ENCODE measurements at regions not wholly inside any gene's neighbourhood (a gene's known extent, or its start where the extent isn't known, plus 50 kb on each side); places are given as distances from the start of the nearest gene placed in this dataset.

DNA sequence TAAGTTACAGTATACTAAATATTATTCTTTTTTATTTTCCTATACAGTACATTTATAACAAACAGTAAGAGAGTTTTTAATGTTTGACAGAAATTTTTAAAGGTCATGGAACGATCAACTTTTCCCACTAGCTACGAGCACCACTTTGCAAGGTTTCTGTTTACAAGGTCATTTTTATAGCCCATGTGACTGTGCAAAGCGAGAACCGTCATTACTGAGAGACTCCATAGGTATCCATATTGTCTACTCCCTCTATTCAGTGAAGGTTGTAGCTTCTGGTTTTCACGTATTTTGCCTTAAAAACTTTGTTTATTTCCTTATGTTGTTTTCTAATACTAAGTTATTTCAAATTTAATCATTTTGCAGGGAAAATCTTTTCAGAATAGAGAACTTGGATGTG is 186.3 kb upstream of the RGMB start:
- no peak for DNase-seq
- Mint-ChIP-seq H3K36me3 (ENCODE audit: insufficient read depth, unreplicated experiment) (no peaks in the 10 kb centered on the region), H3K4me1 (ENCODE audit: low read depth, unreplicated experiment) (no peaks in the 10 kb centered on the region), H3K27me3 (ENCODE audit: insufficient read depth, unreplicated experiment) (no peaks in the 10 kb centered on the region), H3K9me3 (ENCODE audit: unreplicated experiment) (no peaks in the 10 kb centered on the region), H3K27ac (ENCODE audit: unreplicated experiment) (no peak overlapping the region), H3K4me3 (ENCODE audit: unreplicated experiment) (no peak overlapping the region)
- ChIA-PET POLR2A (no interaction called here), CTCF (no interaction called here)
- Histone ChIP-seq H3K4me1 (no peaks in the 10 kb centered on the region), H3K36me3 (ENCODE audit: control insufficient read depth, insufficient read depth, low read length) (no peaks in the 10 kb centered on the region), H3K4me3 (ENCODE audit: low read depth, low read length) (no peak overlapping the region), H3K27me3 (replicated peaks; ENCODE audit: control insufficient read depth, insufficient read depth, low read length) (no peaks in the 10 kb centered on the region), H3K9me3 (no peaks in the 10 kb centered on the region)
- TF ChIP-seq, protein P1, sequence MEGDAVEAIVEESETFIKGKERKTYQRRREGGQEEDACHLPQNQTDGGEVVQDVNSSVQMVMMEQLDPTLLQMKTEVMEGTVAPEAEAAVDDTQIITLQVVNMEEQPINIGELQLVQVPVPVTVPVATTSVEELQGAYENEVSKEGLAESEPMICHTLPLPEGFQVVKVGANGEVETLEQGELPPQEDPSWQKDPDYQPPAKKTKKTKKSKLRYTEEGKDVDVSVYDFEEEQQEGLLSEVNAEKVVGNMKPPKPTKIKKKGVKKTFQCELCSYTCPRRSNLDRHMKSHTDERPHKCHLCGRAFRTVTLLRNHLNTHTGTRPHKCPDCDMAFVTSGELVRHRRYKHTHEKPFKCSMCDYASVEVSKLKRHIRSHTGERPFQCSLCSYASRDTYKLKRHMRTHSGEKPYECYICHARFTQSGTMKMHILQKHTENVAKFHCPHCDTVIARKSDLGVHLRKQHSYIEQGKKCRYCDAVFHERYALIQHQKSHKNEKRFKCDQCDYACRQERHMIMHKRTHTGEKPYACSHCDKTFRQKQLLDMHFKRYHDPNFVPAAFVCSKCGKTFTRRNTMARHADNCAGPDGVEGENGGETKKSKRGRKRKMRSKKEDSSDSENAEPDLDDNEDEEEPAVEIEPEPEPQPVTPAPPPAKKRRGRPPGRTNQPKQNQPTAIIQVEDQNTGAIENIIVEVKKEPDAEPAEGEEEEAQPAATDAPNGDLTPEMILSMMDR (IDR thresholded peaks at IDR 0.05; ENCODE audit: insufficient read depth in 1 of 2, low read depth in 1 of 2, low read length in 1 of 2, severe bottlenecking in 1 of 2, unreplicated experiment in 1 of 2): no peak
- intact Hi-C loops (cut with micrococcal nuclease; ENCODE audit: unreplicated experiment): no loop called here
- no TSS peak for BruUV-seq (replicated peaks)

DNA sequence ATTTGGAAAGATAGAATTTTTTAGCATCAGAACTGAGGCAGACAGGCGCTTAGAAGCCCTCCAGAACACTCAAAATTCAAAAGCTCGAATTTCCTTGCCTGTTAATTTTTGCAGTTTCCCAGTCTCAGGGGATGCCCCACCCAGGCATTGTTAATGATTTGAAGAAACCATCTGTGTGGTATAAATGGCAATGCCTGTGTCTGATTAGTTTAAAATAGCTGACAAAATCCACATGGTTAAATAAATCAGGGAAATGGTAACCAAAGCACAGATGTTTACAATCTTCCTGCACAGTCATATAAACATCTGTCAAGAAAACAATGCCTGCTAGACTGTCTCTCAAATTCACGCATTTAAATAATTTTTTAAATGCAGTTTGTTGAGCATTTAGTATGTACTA is 185.2 kb upstream of the RGMB start:
- no peaks in the 10 kb centered on the region for H3K36me3 ChIP-seq (ENCODE audit: control insufficient read depth, insufficient read depth, low read length)
- intact Hi-C loops (cut with micrococcal nuclease; ENCODE audit: unreplicated experiment): no loop called here
- H3K9me3 Mint-ChIP-seq (ENCODE audit: unreplicated experiment): no peaks in the 10 kb centered on the region
- H3K4me1 ChIP-seq: no peaks in the 10 kb centered on the region
- no peak overlapping the region for H3K4me3 ChIP-seq (ENCODE audit: low read depth, low read length)
- no peaks in the 10 kb centered on the region for H3K4me1 Mint-ChIP-seq (ENCODE audit: low read depth, unreplicated experiment)
- no peaks in the 10 kb centered on the region for H3K36me3 Mint-ChIP-seq (ENCODE audit: insufficient read depth, unreplicated experiment)
- no TSS peak for BruUV-seq (replicated peaks)
- no peaks in the 10 kb centered on the region for H3K9me3 ChIP-seq
- no peaks in the 10 kb centered on the region for H3K27me3 Mint-ChIP-seq (ENCODE audit: insufficient read depth, unreplicated experiment)
- no peak for DNase-seq
- ChIA-PET CTCF (no interaction called here), POLR2A (no interaction called here)
- H3K27ac Mint-ChIP-seq (ENCODE audit: unreplicated experiment): no peak overlapping the region
- TF ChIP-seq, protein P1 (IDR thresholded peaks at IDR 0.05; ENCODE audit: insufficient read depth in 1 of 2, low read depth in 1 of 2, low read length in 1 of 2, severe bottlenecking in 1 of 2, unreplicated experiment in 1 of 2): no peak
- H3K4me3 Mint-ChIP-seq (ENCODE audit: unreplicated experiment): no peak overlapping the region
- no peaks in the 10 kb centered on the region for H3K27me3 ChIP-seq (replicated peaks; ENCODE audit: control insufficient read depth, insufficient read depth, low read length)

DNA sequence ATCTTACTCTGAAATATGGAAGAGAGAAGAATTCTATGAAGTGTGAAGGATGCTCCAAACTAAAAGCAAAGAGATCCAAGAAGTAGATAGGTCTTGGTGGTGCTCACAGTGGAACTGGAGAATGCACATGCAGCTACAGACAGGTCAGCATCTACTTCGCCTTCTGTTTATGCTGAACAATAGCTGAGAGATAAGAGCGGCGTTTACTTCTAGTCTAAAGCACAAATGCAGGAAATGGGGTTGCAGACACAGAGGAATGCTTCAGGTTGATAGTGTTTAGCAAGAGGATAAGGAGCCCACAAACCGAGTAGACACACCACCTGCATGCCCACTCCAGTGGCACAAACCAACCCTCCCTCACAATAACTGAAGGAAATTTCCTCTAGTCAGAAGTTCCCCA is 180.0 kb upstream of the RGMB start:
- Mint-ChIP-seq H3K4me1 (ENCODE audit: low read depth, unreplicated experiment) (no peaks in the 10 kb centered on the region), H3K36me3 (ENCODE audit: insufficient read depth, unreplicated experiment) (no peaks in the 10 kb centered on the region), H3K27me3 (ENCODE audit: insufficient read depth, unreplicated experiment) (no peaks in the 10 kb centered on the region), H3K4me3 (ENCODE audit: unreplicated experiment) (no peak overlapping the region), H3K9me3 (ENCODE audit: unreplicated experiment) (no peaks in the 10 kb centered on the region), H3K27ac (ENCODE audit: unreplicated experiment) (no peak overlapping the region)
- TF ChIP-seq, protein P1 (IDR thresholded peaks at IDR 0.05; ENCODE audit: insufficient read depth in 1 of 2, low read depth in 1 of 2, low read length in 1 of 2, severe bottlenecking in 1 of 2, unreplicated experiment in 1 of 2): no peak
- no TSS peak for BruUV-seq (replicated peaks)
- ChIA-PET CTCF (no interaction called here), POLR2A (no interaction called here)
- no peak overlapping the region for H3K4me3 ChIP-seq (ENCODE audit: low read depth, low read length)
- intact Hi-C loops (cut with micrococcal nuclease; ENCODE audit: unreplicated experiment): no loop called here
- no peaks in the 10 kb centered on the region for H3K4me1 ChIP-seq
- no peaks in the 10 kb centered on the region for H3K36me3 ChIP-seq (ENCODE audit: control insufficient read depth, insufficient read depth, low read length)
- no peaks in the 10 kb centered on the region for H3K27me3 ChIP-seq (replicated peaks; ENCODE audit: control insufficient read depth, insufficient read depth, low read length)
- H3K9me3 ChIP-seq: no peaks in the 10 kb centered on the region
- DNase-seq: no peak
